ENCODE measurements at regions not wholly inside any gene's neighbourhood (a gene's known extent, or its start where the extent isn't known, plus 50 kb on each side); places are given as distances from the start of the nearest gene placed in this dataset.
"Not testable (repeated sequence)": the region's sequence is repeated elsewhere in the genome, so short reads cannot be mapped to it uniquely, and the experiment has no call there.

GRCh38 chr2:195138435-195138834, 518.6 kb upstream of the SLC39A10 start:
- no peak for DNase-seq

- DNase-seq = not testable (repeated sequence)
These were observed 531.1 kb upstream of the SLC39A10 start for GRCh38 chr2:195125889-195126288.

- DNase-seq = no peak
These were observed 532.5 kb upstream of the SLC39A10 start for GRCh38 chr2:195124391-195125079.

DNA sequence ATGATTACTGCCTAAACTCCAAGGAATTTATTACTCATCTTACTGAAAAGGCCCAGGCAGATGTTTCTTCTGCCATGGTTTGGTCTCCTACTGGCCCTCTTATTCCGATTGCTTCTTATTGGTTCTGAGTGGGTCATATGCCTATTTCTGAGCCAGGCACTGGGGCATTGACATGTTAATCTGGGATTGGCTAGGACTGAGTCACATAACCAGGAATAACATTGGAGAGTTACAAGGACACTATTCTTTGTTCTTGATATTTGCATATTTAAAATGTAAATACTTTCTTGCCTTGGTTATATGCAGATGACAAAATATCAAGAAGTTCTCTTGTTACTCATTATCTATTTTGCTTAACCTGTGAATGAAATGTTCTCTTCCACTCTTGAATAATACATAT, 534.4 kb upstream of the SLC39A10 start:
- DNase-seq = no peak

- DNase-seq = no peak
These were observed 535.7 kb upstream of the SLC39A10 start for GRCh38 chr2:195121341-195121740.

DNA sequence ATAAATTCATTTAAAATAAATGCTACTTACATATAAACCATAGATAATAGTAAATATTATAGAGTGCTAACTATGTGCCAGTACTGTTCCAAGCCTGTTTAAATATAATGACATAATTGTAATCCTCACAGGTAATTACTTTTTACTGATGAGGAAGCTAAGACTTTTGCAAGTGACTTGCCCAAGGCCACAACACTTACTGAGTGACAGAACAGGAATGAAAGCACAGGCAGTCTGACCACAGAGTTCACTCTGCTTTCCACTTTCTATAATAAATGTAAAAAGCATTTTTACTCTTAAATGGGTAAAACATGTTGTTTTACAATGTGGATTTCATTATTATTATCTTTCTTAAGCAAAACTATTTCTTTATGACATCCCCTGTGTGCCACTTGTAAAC, 537.8 kb upstream of the SLC39A10 start:
- no peak for DNase-seq

- no peak for DNase-seq
These were observed 538.8 kb upstream of the SLC39A10 start for GRCh38 chr2:195118276-195118675.

DNA sequence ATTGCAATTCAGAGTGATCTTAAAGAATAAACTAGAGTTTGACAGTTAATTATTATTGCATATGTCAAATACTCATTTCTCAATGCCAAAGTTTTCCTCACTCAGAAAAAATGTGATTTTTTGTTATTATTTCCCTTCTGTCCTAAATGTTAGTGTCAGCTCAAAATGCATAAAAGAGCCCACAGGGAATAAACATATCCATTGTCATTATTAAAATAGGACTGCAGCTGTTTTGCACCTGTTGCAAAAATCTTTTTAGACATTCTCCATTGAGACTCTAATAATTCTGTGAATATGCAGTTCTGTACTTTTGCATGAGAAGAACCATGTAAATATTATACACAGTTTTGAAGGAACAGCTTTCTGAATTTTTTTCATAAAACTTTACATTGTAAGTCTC, 540.0 kb upstream of the SLC39A10 start:
- no peak for DNase-seq

DNA sequence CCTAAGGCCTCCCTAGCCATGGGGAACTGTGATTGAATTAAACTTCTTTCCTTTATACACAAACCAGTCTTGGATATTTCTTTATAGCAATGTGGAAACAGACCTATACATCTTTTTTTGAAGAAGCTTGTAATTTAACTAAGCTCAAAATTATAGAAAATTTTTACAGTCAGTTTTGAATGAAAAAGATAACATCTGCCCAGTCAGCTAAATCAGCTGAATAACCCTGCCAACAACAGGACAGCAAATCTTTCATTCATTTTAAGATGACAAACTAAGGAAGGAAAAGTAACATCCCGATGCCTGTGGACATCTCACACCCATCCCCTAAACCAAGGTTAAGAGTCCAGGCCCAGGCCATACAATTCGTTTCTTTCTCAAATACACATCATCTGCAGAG, 541.3 kb upstream of the SLC39A10 start:
- DNase-seq = no peak

- no peak for DNase-seq
These were observed 548.8 kb upstream of the SLC39A10 start for GRCh38 chr2:195108182-195108581.

GRCh38 chr2:195106681-195107380, 550.2 kb upstream of the SLC39A10 start:
- no peak for DNase-seq

DNA sequence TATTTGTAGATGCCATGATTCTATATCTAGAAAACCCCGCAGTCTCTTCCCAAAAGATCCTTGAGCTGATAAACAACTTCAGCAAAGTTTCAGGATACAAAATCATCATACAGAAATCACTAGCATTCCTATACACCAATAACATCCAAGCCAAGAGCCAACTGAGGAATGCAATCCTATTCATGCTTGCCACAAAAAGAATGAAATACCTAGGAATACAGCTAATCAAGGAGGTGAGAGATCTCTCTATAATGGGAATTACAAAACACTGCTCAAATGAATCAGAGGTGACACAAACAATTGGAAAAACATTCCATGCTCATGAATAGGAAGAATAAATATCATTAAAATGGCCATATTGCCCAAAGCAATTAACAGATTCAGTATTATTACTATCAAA, 551.4 kb upstream of the SLC39A10 start:
- DNase-seq = no peak

DNA sequence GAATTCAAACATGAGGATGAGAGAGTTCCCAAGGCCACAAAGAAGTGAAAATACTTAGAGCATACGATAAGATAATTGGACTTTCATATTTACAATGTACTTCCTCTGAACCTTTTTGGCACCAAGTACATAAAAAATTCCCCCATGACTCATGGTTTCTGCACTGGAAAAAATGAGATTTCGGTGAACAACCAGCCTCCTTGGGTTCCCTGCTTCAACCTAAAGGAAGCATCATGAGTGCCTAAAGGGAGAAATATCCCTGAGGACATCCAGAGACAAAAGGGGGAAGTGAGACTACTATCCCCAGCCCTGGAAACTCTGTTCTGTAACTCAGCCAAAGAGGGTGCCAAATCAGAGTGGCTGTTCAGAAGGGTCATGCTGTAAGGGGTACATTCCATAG, 562.7 kb upstream of the SLC39A10 start:
- no peak for DNase-seq

DNA sequence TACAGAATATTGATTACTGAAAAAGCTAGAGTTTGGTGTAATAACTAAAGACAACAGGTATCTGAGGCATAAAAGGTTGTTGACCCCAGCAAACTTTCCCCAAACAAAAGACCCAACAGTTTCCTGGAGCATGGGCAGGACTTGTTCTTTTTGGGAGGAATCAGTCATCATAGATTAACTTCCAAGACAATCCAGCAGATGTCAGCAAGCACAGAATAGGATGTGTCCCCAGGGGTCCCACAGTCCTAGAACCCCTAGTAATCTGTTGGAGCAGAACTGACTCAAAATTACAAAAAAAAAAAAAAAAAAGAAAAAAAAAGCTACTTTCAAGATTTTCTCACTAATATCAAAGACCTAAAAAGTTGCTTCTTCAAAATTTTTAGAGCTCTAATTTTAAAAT, 564.7 kb upstream of the SLC39A10 start:
- DNase-seq = no peak

DNA sequence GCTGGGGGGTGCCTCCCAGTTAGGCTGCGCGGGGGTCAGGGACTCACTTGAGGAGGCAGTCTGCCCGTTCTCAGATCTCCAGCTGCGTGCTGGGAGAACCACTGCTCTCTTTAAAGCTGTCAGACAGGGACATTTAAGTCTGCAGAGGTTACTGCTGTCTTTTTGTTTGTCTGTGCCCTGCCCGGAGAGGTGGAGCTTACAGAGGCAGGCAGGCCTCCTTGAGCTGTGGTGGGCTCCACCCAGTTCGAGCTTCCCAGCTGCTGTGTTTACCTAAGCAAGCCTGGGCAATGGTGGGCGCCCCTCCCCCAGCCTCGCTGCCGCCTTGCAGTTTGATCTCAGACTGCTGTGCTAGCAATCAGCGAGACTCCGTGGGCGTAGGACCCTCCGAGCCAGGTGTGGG, 584.2 kb upstream of the SLC39A10 start:
- DNase-seq = not testable (repeated sequence)

DNA sequence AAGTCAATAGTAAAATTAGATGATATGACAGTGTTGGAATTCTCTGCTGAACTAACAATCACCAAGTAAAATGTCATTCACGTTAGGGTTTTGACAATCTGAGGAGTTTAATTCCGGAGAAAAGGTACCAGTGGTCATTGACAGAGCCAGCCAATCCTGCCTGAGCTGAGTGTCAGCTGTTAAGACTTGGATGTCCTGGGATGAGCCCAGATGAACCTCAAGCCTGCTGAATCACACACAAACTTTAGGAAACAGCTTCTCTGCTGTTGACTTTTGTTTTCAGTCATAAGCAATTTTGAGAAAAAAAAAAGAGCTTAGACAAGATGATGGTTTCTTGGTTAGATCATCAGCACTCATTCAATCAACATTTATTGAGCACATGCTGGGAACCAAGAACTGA, 600.0 kb upstream of the SLC39A10 start:
- DNase-seq = no peak

- no peak for DNase-seq
These were observed 601.0 kb upstream of the SLC39A10 start for GRCh38 chr2:195055996-195056395.

DNA sequence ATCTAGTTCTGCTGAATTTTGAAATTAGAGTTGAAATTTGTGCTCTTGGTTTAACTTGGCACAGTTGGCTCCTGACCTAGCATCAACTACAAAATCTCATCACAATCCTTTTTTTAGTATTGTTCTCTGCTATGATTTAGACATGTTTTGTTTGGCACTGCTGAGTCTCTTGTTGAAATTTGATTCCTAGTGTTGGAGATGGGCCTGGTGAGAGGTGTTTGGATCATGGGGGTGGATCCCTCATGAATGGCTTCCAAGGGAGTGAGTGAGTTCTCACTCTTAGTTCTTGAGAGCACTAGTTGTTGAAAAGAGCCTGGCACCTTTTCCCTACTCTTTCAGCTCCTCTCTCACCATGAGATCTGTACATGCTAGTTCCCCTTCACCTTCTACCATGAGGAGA, 605.6 kb upstream of the SLC39A10 start:
- no peak for DNase-seq

GRCh38 chr2:195049372-195050031, 607.5 kb upstream of the SLC39A10 start:
- DNase-seq = no peak

DNA sequence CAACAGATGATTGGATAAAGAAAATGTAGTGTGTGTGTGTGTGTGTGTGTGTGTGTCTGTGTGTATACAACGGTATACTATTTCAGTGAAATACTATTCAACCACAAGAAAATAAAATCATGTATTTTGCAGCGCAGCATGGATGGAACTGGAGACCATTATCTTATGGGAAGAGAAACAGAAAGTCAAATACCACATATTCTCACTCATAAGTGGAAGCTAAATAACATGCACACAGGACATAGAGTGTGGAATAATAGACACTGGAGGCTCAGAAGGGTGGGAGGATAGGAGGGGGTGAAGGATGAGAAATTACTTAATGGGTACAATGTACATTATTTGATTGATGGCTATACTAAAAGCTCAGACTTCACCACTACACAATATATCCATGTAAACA, 609.1 kb upstream of the SLC39A10 start:
- DNase-seq = no peak

- DNase-seq = no peak
These were observed 612.2 kb upstream of the SLC39A10 start for GRCh38 chr2:195044801-195045200.

DNA sequence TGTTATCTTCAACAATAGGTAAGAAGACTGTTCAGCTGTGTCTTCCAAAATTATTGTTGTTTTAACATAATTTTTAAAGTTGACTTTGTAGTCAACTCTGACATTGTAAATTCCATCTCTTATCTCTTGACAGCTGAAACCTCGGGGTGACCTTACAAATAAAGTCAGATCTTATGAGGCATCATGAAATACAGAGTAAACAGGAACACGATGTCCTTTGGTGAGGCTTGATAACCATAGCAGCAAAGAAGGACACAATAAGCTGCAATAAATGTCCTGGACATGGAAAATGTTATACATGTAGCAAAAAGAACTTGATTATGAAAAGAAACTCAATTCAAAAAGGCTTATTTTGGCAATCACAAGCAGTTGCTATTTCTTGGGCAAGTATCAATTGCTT, 618.9 kb upstream of the SLC39A10 start:
- no peak for DNase-seq

DNA sequence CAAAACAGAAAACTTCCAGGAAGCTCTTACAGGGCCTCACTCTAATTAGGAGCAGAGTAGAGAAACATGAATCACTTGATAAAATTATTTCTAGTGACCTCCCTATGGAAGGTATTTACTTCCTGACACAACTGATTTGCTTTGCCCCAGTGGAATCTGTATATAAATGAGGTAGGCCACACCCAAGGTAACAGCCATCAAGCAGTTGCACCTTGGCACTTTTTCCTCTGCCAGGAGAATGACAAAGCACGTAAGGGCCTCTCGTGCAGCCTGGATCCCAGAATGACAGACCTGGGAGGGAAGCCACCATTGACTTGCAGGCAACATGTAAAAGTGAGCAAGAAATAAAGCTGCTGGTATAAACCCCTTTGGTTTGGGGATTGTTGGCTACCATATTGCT, 620.0 kb upstream of the SLC39A10 start:
- no peak for DNase-seq

GRCh38 chr2:195031411-195031810, 625.6 kb upstream of the SLC39A10 start:
- DNase-seq = no peak
